Neural crest cell (in vitro differentiated cells): ENCODE measurements at regions not wholly inside any gene's neighbourhood (a gene's known extent, or its start where the extent isn't known, plus 50 kb on each side); places are given as distances from the start of the nearest gene placed in this dataset.

Experiments used
- DNase-seq: peaks from one replicate; pipeline ENCODE4 v3.0.0; 2021; ENCODE audit warnings: low read depth, mixed read lengths, low spot score
- H3K27ac Mint-ChIP-seq: one replicate; pipeline ENCODE4 v1.8.0; 2021; ENCODE audit warnings: mild to moderate bottlenecking, mixed read lengths; ENCODE audit not compliant: unreplicated experiment
- H3K27me3 Mint-ChIP-seq: 2 replicates; pipeline ENCODE4 v1.8.0; 2021; ENCODE audit warnings: low read depth, mild to moderate bottlenecking, mixed read lengths
- H3K36me3 Mint-ChIP-seq: 2 replicates; pipeline ENCODE4 v1.8.0; 2021; ENCODE audit warnings: low read depth, mild to moderate bottlenecking, mixed read lengths
- H3K4me1 Mint-ChIP-seq: 2 replicates; pipeline ENCODE4 v1.8.0; 2021; ENCODE audit warnings: mixed read lengths
- H3K4me3 Mint-ChIP-seq: one replicate; pipeline ENCODE4 v1.8.0; 2021; ENCODE audit warnings: mild to moderate bottlenecking, mixed read lengths
- H3K9me3 Mint-ChIP-seq: 2 replicates; pipeline ENCODE4 v1.8.0; 2021; ENCODE audit warnings: mixed read lengths
- CTCF ChIP-seq: fragments of 200-600 bp; sonication (generic); conservative IDR thresholded peaks from 2 replicates; pipeline ENCODE4 v1.5.0; 2021; ENCODE audit warnings: antibody characterized with exemption, mild to moderate bottlenecking

DNA sequence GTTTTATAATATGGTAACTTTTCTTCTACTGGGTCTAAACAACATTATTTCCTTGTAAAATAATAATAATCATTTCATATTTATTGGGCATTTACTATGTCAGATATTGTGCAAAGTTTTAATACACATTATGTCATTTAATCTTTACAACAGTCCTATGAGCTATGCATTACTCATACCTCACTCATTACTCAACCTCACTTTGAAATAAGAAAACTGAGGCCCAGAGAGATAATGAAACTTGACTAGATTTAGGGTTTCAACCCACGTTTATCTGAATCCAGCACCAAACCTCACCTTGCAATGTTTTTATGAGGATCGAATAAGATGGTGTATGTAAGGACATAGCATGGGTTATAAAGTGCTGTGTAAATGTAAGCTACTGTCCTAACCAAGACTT lies 153.2 kb upstream of the SLC13A1 start:
- H3K9me3 Mint-ChIP-seq, result peaks cover 6% of the 10 kb centered on the region
- no peaks in the 10 kb centered on the region for H3K36me3 Mint-ChIP-seq
- H3K4me3 Mint-ChIP-seq, result no peak overlapping the region
- no peak for DNase-seq
- no peak for TF ChIP-seq CTCF
- H3K4me1 Mint-ChIP-seq, result peaks cover 22% of the 10 kb centered on the region
- no peaks in the 10 kb centered on the region for H3K27me3 Mint-ChIP-seq
- H3K27ac Mint-ChIP-seq, result no peak overlapping the region

DNA sequence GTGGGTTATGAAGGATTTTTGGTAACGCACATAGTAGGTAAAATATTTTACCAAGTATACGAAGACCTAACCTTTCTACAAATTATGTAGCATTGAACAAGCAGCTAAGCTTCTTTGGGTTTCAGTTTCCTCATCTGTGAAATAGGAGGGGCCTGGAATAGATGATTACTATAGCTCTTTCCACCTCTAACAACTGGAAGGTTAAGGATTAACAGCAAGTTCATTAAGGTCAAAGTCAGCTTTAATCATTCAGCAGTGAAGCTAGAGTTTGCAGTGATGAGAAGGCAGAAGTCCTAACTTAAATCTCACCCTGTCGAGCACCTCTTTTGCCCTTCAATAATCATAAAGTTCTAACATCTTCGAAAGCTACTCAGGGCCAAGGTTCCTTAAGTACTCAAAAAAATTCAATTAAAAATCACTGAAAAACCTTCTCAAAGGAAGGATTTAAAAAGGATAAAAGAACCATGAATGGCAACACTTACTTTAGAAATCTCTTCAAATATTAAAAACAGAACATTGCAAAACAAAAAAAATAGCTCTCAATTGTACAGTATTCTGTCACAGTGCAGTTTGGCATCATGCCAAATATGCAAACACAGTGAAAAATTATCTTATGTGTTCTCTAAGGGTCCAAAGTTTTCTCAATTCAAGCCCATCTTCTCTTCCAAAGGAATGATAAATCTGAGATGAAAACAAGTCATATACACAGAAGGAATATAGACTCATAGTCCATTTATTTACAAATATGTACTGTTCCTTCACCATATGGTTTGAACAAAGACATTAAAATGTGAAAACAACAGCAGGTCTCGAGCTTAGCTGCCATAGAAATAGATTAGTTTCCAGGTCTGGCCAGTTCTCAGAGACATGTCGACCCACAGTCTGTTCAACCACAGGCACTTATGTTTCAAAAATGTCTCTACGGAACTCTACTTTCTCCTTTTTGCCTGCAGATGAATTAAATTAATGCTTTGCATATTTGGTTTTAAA lies 152.0 kb upstream of the SLC13A1 start:
- H3K27ac Mint-ChIP-seq, result no peak overlapping the region
- no peaks in the 10 kb centered on the region for H3K36me3 Mint-ChIP-seq
- no peak for TF ChIP-seq CTCF
- DNase-seq, result no peak
- no peaks in the 10 kb centered on the region for H3K27me3 Mint-ChIP-seq
- no peak overlapping the region for H3K4me3 Mint-ChIP-seq
- peaks cover 22% of the 10 kb centered on the region for H3K4me1 Mint-ChIP-seq
- H3K9me3 Mint-ChIP-seq, result peaks cover 6% of the 10 kb centered on the region

- no peaks in the 10 kb centered on the region for H3K27me3 Mint-ChIP-seq
- peaks cover 15% of the 10 kb centered on the region for H3K4me1 Mint-ChIP-seq
- no peak overlapping the region for H3K27ac Mint-ChIP-seq
- no peak overlapping the region for H3K4me3 Mint-ChIP-seq
- TF ChIP-seq CTCF, result no peak
- DNase-seq, result no peak
- peaks cover 6% of the 10 kb centered on the region for H3K9me3 Mint-ChIP-seq
- H3K36me3 Mint-ChIP-seq, result no peaks in the 10 kb centered on the region
Observed at GRCh38 chr7:123351027-123351426, 151.3 kb upstream of the SLC13A1 start.

DNA sequence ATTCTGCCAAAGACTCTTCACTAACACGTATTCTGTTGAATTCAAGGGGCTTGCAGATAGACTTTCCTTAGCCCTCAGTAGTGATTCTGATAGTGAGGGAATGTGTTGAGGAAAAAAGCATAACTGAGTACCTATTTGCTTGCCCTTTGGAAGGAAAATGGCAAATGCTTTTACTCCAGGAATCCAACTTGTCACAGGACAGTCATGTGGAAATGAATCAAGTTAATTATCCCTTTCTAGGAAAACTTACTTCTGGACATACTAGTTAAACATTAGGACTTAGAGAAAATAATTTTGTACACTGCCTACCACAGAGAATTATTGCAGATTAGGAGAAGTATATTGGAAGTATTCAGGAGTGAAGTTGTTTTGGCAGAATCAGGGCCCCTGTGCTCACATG lies 148.9 kb upstream of the SLC13A1 start:
- Mint-ChIP-seq H3K9me3 (peaks cover 2% of the 10 kb centered on the region), H3K36me3 (no peaks in the 10 kb centered on the region), H3K27me3 (no peaks in the 10 kb centered on the region), H3K27ac (no peak overlapping the region), H3K4me3 (no peak overlapping the region), H3K4me1 (peaks cover 3% of the 10 kb centered on the region)
- no peak for DNase-seq
- TF ChIP-seq CTCF, result no peak

GRCh38 chr7:123346766-123347165 lies 147.0 kb upstream of the SLC13A1 start:
- TF ChIP-seq CTCF, result no peak
- Mint-ChIP-seq H3K9me3 (no peaks in the 10 kb centered on the region), H3K4me3 (no peak overlapping the region), H3K27me3 (no peaks in the 10 kb centered on the region), H3K36me3 (no peaks in the 10 kb centered on the region), H3K27ac (no peak overlapping the region), H3K4me1 (peaks cover 3% of the 10 kb centered on the region)
- no peak for DNase-seq
